NCI-H748 (cell line): ENCODE measurements at regions not wholly inside any gene's neighbourhood (a gene's known extent, or its start where the extent isn't known, plus 50 kb on each side); places are given as distances from the start of the nearest gene placed in this dataset.
"Not testable (repeated sequence)": the region's sequence is repeated elsewhere in the genome, so short reads cannot be mapped to it uniquely, and the experiment has no call there.

ENCODE experiments used
- DNase-seq: peaks from one replicate; lab custom pipeline; 2025; ENCODE audit not compliant: unreplicated experiment; lab: John Stamatoyannopoulos, UW

GRCh38 chr12:34220079-34220478 is 197.8 kb downstream of the ALG10 start:
- DNase-seq: not testable (repeated sequence)

- DNase-seq: no peak
Measured at GRCh38 chr12:34223640-34224039, 201.3 kb downstream of the ALG10 start.

GRCh38 chr12:34226044-34226443 is 203.7 kb downstream of the ALG10 start:
- DNase-seq: not testable (repeated sequence)

GRCh38 chr12:34228046-34228445 is 205.8 kb downstream of the ALG10 start:
- not testable (repeated sequence) for DNase-seq

- DNase-seq: not testable (repeated sequence)
Measured at GRCh38 chr12:34229033-34229432, 206.7 kb downstream of the ALG10 start.

GRCh38 chr12:34233618-34234017 is 211.3 kb downstream of the ALG10 start:
- no peak for DNase-seq

GRCh38 chr12:34236073-34236472 is 213.8 kb downstream of the ALG10 start:
- DNase-seq: no peak

- DNase-seq: no peak
Measured at GRCh38 chr12:34244608-34245007, 222.3 kb downstream of the ALG10 start.

GRCh38 chr12:34249271-34249670 is 227.0 kb downstream of the ALG10 start:
- no peak for DNase-seq

GRCh38 chr12:34251879-34252278 is 229.6 kb downstream of the ALG10 start:
- DNase-seq: not testable (repeated sequence)

- no peak for DNase-seq
Measured at GRCh38 chr12:34253674-34254073, 231.4 kb downstream of the ALG10 start.

- no peak for DNase-seq
Measured at GRCh38 chr12:34257093-34257492, 234.8 kb downstream of the ALG10 start.

GRCh38 chr12:34262140-34262539 is 239.8 kb downstream of the ALG10 start:
- DNase-seq: not testable (repeated sequence)

GRCh38 chr12:34264110-34264509 is 241.8 kb downstream of the ALG10 start:
- no peak for DNase-seq

GRCh38 chr12:34273703-34274102 is 251.4 kb downstream of the ALG10 start:
- not testable (repeated sequence) for DNase-seq

GRCh38 chr12:34275129-34275528 is 252.8 kb downstream of the ALG10 start:
- DNase-seq: no peak

GRCh38 chr12:34286483-34286882 is 264.2 kb downstream of the ALG10 start:
- DNase-seq: no peak

GRCh38 chr12:34286934-34287333 is 264.6 kb downstream of the ALG10 start:
- DNase-seq: no peak

GRCh38 chr12:34287437-34287836 is 265.1 kb downstream of the ALG10 start:
- no peak for DNase-seq

GRCh38 chr12:34287986-34288962 is 266.0 kb downstream of the ALG10 start:
- DNase-seq: no peak

GRCh38 chr12:34288963-34289345 is 266.7 kb downstream of the ALG10 start:
- no peak for DNase-seq
